IMR-90 (cell line): ENCODE measurements at regions not wholly inside any gene's neighbourhood (a gene's known extent, or its start where the extent isn't known, plus 50 kb on each side); places are given as distances from the start of the nearest gene placed in this dataset.

ENCODE experiments used
- ATAC-seq: fragments of 200-7000 bp; cut with Tn5 transposase; 2 replicates; pipeline ENCODE4 v1.9.1; 2020; ENCODE audit warnings: low read depth, mild to moderate bottlenecking, moderate library complexity
- BruUV-seq: library from RNA; stranded (reverse); fragments of 400-500 nt; replicated peaks from 2 replicates; lab custom pipeline; 2021; lab: Mats Ljungman, UMichigan
- CTCF ChIA-PET: fragments of 300-600 bp; formaldehyde crosslinking; extraction: SDS; loops from one replicate; lab custom pipeline; 2021; ENCODE audit warnings: antibody characterized with exemption; lab: Yijun Ruan, JAX
- POLR2A ChIA-PET: fragments of 300-600 bp; sonication (Branson Sonifier 250); formaldehyde crosslinking; loops from one replicate; lab custom pipeline; 2022; ENCODE audit warnings: antibody characterized with exemption; ENCODE audit not compliant: unreplicated experiment; lab: Charles Lee
- DNase-seq: peaks from one replicate; pipeline ENCODE4 v3.0.0; 2013
- H2AFZ ChIP-seq: replicated peaks from 2 replicates; pipeline ENCODE3; 2013; ENCODE audit warnings: low read length, mild to moderate bottlenecking; ENCODE audit not compliant: poor library complexity
- H2AK5ac ChIP-seq: 2 replicates; pipeline ENCODE4 v1.6.1; 2013; ENCODE audit warnings: low read depth, low read length, inconsistent platforms
- H2AK9ac ChIP-seq: replicated peaks from 2 replicates; pipeline ENCODE3; 2013; ENCODE audit warnings: mild to moderate bottlenecking, low read depth, low read length, moderate library complexity; ENCODE audit not compliant: poor library complexity
- H2BK120ac ChIP-seq: 2 replicates; pipeline ENCODE4 v1.6.1; 2013; ENCODE audit warnings: low read depth, low read length, inconsistent platforms
- H2BK15ac ChIP-seq: 3 replicates; pipeline ENCODE4 v1.6.1; 2013; ENCODE audit warnings: low read depth, low read length, inconsistent platforms
- H2BK20ac ChIP-seq: 2 replicates; pipeline ENCODE4 v1.6.1; 2013; ENCODE audit warnings: low read depth, mild to moderate bottlenecking, inconsistent platforms, low read length, moderate library complexity
- H2BK5ac ChIP-seq: 2 replicates; pipeline ENCODE4 v1.6.1; 2013; ENCODE audit warnings: mild to moderate bottlenecking, low read depth, low read length, inconsistent platforms; ENCODE audit not compliant: poor library complexity, severe bottlenecking
- H3K14ac ChIP-seq: replicated peaks from 2 replicates; pipeline ENCODE4 v1.6.1; 2013; ENCODE audit warnings: low read depth, low read length, inconsistent platforms
- H3K18ac ChIP-seq: 2 replicates; pipeline ENCODE4 v1.6.1; 2013; ENCODE audit warnings: low read depth, low read length, control low read depth
- H3K23ac ChIP-seq: 2 replicates; pipeline ENCODE4 v1.6.1; 2013; ENCODE audit warnings: low read depth, low read length, inconsistent platforms
- H3K27ac ChIP-seq: 2 replicates; pipeline ENCODE4 v1.5.1; 2013; ENCODE audit warnings: mild to moderate bottlenecking, control low read depth, low read length; ENCODE audit not compliant: insufficient read depth
- H3K27me3 ChIP-seq: 2 replicates; pipeline ENCODE4 v1.6.1; 2013; ENCODE audit warnings: low read length; ENCODE audit not compliant: control insufficient read depth, insufficient read depth
- H3K36me3 ChIP-seq: 2 replicates; pipeline ENCODE4 v1.6.1; 2013; ENCODE audit warnings: low read length, mixed read lengths; ENCODE audit not compliant: control insufficient read depth, insufficient read depth
- H3K4ac ChIP-seq: 2 replicates; pipeline ENCODE4 v1.6.1; 2013; ENCODE audit warnings: low read depth, low read length, inconsistent platforms
- H3K4me1 ChIP-seq: 2 replicates; pipeline ENCODE4 v1.6.1; 2013; ENCODE audit warnings: low read length, mixed read lengths; ENCODE audit not compliant: control insufficient read depth, insufficient read depth
- H3K4me2 ChIP-seq: 2 replicates; pipeline ENCODE4 v1.6.1; 2013; ENCODE audit warnings: low read depth, mild to moderate bottlenecking, control low read depth, low read length, moderate library complexity
- H3K4me3 ChIP-seq: 2 replicates; pipeline ENCODE4 v1.5.1; 2013; ENCODE audit warnings: low read depth, mild to moderate bottlenecking, control low read depth, low read length, moderate library complexity; ENCODE audit not compliant: insufficient read depth
- H3K56ac ChIP-seq: 2 replicates; pipeline ENCODE4 v1.6.1; 2013; ENCODE audit warnings: low read length, inconsistent platforms; ENCODE audit not compliant: insufficient read depth; ENCODE audit errors: extremely low read depth
- H3K79me1 ChIP-seq, 2 experiments: 2 replicates each; pipeline ENCODE4 v1.6.1; 2013; ENCODE audit warnings: low read length in 2 of 2, inconsistent platforms in 1 of 2, low read depth in 1 of 2
- H3K9ac ChIP-seq: 2 replicates; pipeline ENCODE4 v1.6.1; 2013; ENCODE audit warnings: low read depth, low read length, control low read depth
- H3K9me1 ChIP-seq: 2 replicates; pipeline ENCODE4 v1.6.1; 2013; ENCODE audit warnings: low read length, inconsistent platforms; ENCODE audit not compliant: insufficient read depth
- H3K9me3 ChIP-seq: 2 replicates; pipeline ENCODE4 v1.6.1; 2013; ENCODE audit warnings: low read length; ENCODE audit not compliant: control insufficient read depth, insufficient read depth
- H4K20me1 ChIP-seq: 2 replicates; pipeline ENCODE4 v1.6.1; 2013; ENCODE audit warnings: low read length, inconsistent platforms; ENCODE audit not compliant: insufficient read depth
- H4K5ac ChIP-seq: 2 replicates; pipeline ENCODE4 v1.6.1; 2013; ENCODE audit warnings: mild to moderate bottlenecking, low read depth, low read length, control low read depth
- H4K8ac ChIP-seq, 2 experiments: 2 replicates each; pipeline ENCODE4 v1.6.1; 2013; ENCODE audit warnings: low read depth in 2 of 2, low read length in 2 of 2, control low read depth in 1 of 2, inconsistent platforms in 1 of 2
- H4K91ac ChIP-seq: 2 replicates; pipeline ENCODE4 v1.6.1; 2013; ENCODE audit warnings: low read depth, low read length, inconsistent platforms; ENCODE audit not compliant: insufficient read depth
- BHLHE40 ChIP-seq: fragments of 150-350 bp; IDR thresholded peaks from 2 replicates; pipeline ENCODE4 v1.6.1; 2016; ENCODE audit warnings: mild to moderate bottlenecking, low read depth, low read length
- CEBPB ChIP-seq: IDR thresholded peaks from 2 replicates; pipeline ENCODE4 v1.6.1; 2012; ENCODE audit warnings: low read depth, low read length, improper control_type of control experiment
- CHD1 ChIP-seq: IDR thresholded peaks from 2 replicates; pipeline ENCODE4 v1.6.1; 2012; ENCODE audit warnings: low read depth, low read length, improper control_type of control experiment
- CTCF ChIP-seq: conservative IDR thresholded peaks from 2 replicates; pipeline ENCODE4 v1.5.1; 2012; ENCODE audit warnings: mild to moderate bottlenecking, low read depth, low read length, improper control_type of control experiment
- ELK1 ChIP-seq: fragments of 150-350 bp; IDR thresholded peaks from 2 replicates; pipeline ENCODE4 v1.6.1; 2016; ENCODE audit warnings: low read depth, mild to moderate bottlenecking, low read length, moderate library complexity, borderline replicate concordance
- FOS ChIP-seq: fragments of 150-350 bp; IDR thresholded peaks from 2 replicates; pipeline ENCODE4 v1.6.1; 2016; ENCODE audit warnings: low read depth, low read length
- MAFK ChIP-seq: IDR thresholded peaks from 2 replicates; pipeline ENCODE4 v1.6.1; 2012; ENCODE audit warnings: low read depth, low read length, improper control_type of control experiment
- MAZ ChIP-seq: IDR thresholded peaks from 2 replicates; pipeline ENCODE4 v1.6.1; 2012; ENCODE audit warnings: low read depth, mild to moderate bottlenecking, low read length, improper control_type of control experiment, moderate library complexity, borderline replicate concordance
- MXI1 ChIP-seq: IDR thresholded peaks from 2 replicates; pipeline ENCODE4 v1.6.1; 2012; ENCODE audit warnings: low read depth, mild to moderate bottlenecking, low read length, moderate library complexity, borderline replicate concordance
- NFE2L2 ChIP-seq: fragments of 150-350 bp; IDR thresholded peaks from 2 replicates; pipeline ENCODE4 v1.6.1; 2016; ENCODE audit warnings: low read depth, mild to moderate bottlenecking, low read length
- POLR2A ChIP-seq: IDR thresholded peaks from 2 replicates; pipeline ENCODE4 v1.6.1; 2012; ENCODE audit warnings: mild to moderate bottlenecking, low read depth, low read length
- RAD21 ChIP-seq: IDR thresholded peaks from 2 replicates; pipeline ENCODE4 v1.6.1; 2012; ENCODE audit warnings: low read length, improper control_type of control experiment
- RCOR1 ChIP-seq: IDR thresholded peaks from 2 replicates; pipeline ENCODE4 v1.6.1; 2012; ENCODE audit warnings: mild to moderate bottlenecking, low read length, improper control_type of control experiment; ENCODE audit not compliant: insufficient replicate concordance
- RFX5 ChIP-seq: IDR thresholded peaks from 2 replicates; pipeline ENCODE4 v1.8.0; 2012; ENCODE audit warnings: low read depth, mild to moderate bottlenecking, low read length, moderate library complexity
- SMC3 ChIP-seq: fragments of 150-350 bp; IDR thresholded peaks from 2 replicates; pipeline ENCODE4 v1.6.1; 2016; ENCODE audit warnings: low read depth, mild to moderate bottlenecking, antibody characterized with exemption, low read length, moderate library complexity
- USF2 ChIP-seq: fragments of 150-350 bp; IDR thresholded peaks from 2 replicates; pipeline ENCODE4 v1.6.1; 2017; ENCODE audit warnings: mild to moderate bottlenecking, antibody characterized with exemption, low read length, low read depth
- WGBS, 2 experiments: methylation state at CpG; one replicate each; pipeline versions ENCODE4 v1.1.5 to v1.1.7; 2013; ENCODE audit warnings: missing lambda C conversion rate in 2 of 2; ENCODE audit not compliant: insufficient read length in 1 of 2; ENCODE audit errors: extremely low coverage in 2 of 2; 5-methylcytosine and 5-hydroxymethylcytosine counted together
- dilution Hi-C: fragments of 300-500 bp; cut with HindIII; formaldehyde crosslinking; loops from one replicate; pipeline ENCODE4 v1.14.3; 2018; ENCODE audit warnings: low sequenced_read_pairs; ENCODE audit not compliant: unreplicated experiment
- in situ Hi-C: fragments of 300-500 bp; cut with MboI; formaldehyde crosslinking; loops from 3 replicates; pipeline ENCODE4 v1.14.3; 2019; ENCODE audit warnings: low sequenced_read_pairs, inconsistent platforms, mixed read lengths
- intact Hi-C: fragments of 100-400 bp; cut with micrococcal nuclease; formaldehyde crosslinking; loops from 2 replicates; pipeline ENCODE4 v1.10.0; 2022

GRCh38 chr10:129174232-129175014 is 292.6 kb upstream of the MGMT start:
- H3K4me2 ChIP-seq, result no peak overlapping the region
- no peaks in the 10 kb centered on the region for H3K36me3 ChIP-seq
- H3K14ac ChIP-seq, result no peak overlapping the region
- no peak overlapping the region for H3K9ac ChIP-seq
- no peak overlapping the region for H2AFZ ChIP-seq
- H4K20me1 ChIP-seq, result no peaks in the 10 kb centered on the region
- dilution Hi-C loops (no loop called here), in situ Hi-C loops (no loop called here), intact Hi-C loops (no loop called here)
- H4K5ac ChIP-seq, result no peak overlapping the region
- H3K79me1 ChIP-seq, result no peaks in the 10 kb centered on the region
- no peak overlapping the region for H2AK9ac ChIP-seq
- no peak overlapping the region for H2BK5ac ChIP-seq
- no peak overlapping the region for H3K23ac ChIP-seq
- H3K9me1 ChIP-seq, result no peaks in the 10 kb centered on the region
- H2AK5ac ChIP-seq, result no peak overlapping the region
- H2BK20ac ChIP-seq, result no peak overlapping the region
- H3K56ac ChIP-seq, result no peak overlapping the region
- ATAC-seq (no peak), DNase-seq (no peak)
- H3K27ac ChIP-seq, result no peak overlapping the region
- H3K4ac ChIP-seq, result no peak overlapping the region
- CTCF ChIA-PET, result no interaction called here
- H2BK15ac ChIP-seq, result no peak overlapping the region
- H4K91ac ChIP-seq, result no peak overlapping the region
- BruUV-seq, result no TSS peak
- H3K27me3 ChIP-seq, result peaks cover 2% of the 10 kb centered on the region; the same call in 1 of the 2 replicates
- H4K8ac ChIP-seq, result no peak overlapping the region
- H3K9me3 ChIP-seq, result peaks cover 4% of the 10 kb centered on the region
- no peak overlapping the region for H3K18ac ChIP-seq
- POLR2A ChIA-PET, result no interaction called here
- no peak overlapping the region for H2BK120ac ChIP-seq
- H3K4me1 ChIP-seq, result no peaks in the 10 kb centered on the region
- 38% methylated on average over 2 of the region's 10 CpGs; no CpG with 5 or more reads in 1 of the 2 experiments for WGBS, 2 experiments
- no peak for TF ChIP-seq USF2
- TF ChIP-seq CTCF, result no peak
- no peak for TF ChIP-seq MAZ
- no peak for TF ChIP-seq MAFK
- no peak for TF ChIP-seq SMC3
- no peak for TF ChIP-seq CEBPB
- TF ChIP-seq ELK1, result no peak
- no peak for TF ChIP-seq RFX5
- no peak for TF ChIP-seq MXI1
- no peak for TF ChIP-seq POLR2A
- no peak for TF ChIP-seq BHLHE40
- TF ChIP-seq NFE2L2, result no peak
- no peak for TF ChIP-seq RCOR1
- TF ChIP-seq FOS, result no peak
- no peak for TF ChIP-seq RAD21
- TF ChIP-seq CHD1, result no peak
- no peak overlapping the region for H3K4me3 ChIP-seq
